Thyroid gland (tissue), 4 donors: ENCODE measurements at regions not wholly inside any gene's neighbourhood (a gene's known extent, or its start where the extent isn't known, plus 50 kb on each side); places are given as distances from the start of the nearest gene placed in this dataset.

Experiments used
- CTCF ChIP-seq, 6 experiments: fragments of 200-600 bp in 3 of 6; fragments of 450-650 bp in 3 of 6; sonication (generic) in 3 of 6; IDR thresholded peaks; one replicate each; pipeline ENCODE4 v1.5.1; 2016 to 2019; ENCODE audit warnings: antibody characterized with exemption in 6 of 6, mild to moderate bottlenecking in 2 of 6, inconsistent platforms in 1 of 6, moderate library complexity in 1 of 6
- POLR2A ChIP-seq, 2 donors: fragments of 450-650 bp; IDR thresholded peaks; one replicate each; pipeline ENCODE4 v1.6.1; 2017; ENCODE audit warnings: antibody characterized with exemption in 2 of 2, mild to moderate bottlenecking in 2 of 2, moderate library complexity in 1 of 2

GRCh38 chr2:188870289-188870688 is 103.9 kb upstream of the COL3A1 start:
- TF ChIP-seq CTCF (IDR thresholded peaks at IDR 0.05) (no peak), POLR2A (IDR thresholded peaks at IDR 0.05) (no peak)
